ENCODE measurements at regions not wholly inside any gene's neighbourhood (a gene's known extent, or its start where the extent isn't known, plus 50 kb on each side); places are given as distances from the start of the nearest gene placed in this dataset.

DNA sequence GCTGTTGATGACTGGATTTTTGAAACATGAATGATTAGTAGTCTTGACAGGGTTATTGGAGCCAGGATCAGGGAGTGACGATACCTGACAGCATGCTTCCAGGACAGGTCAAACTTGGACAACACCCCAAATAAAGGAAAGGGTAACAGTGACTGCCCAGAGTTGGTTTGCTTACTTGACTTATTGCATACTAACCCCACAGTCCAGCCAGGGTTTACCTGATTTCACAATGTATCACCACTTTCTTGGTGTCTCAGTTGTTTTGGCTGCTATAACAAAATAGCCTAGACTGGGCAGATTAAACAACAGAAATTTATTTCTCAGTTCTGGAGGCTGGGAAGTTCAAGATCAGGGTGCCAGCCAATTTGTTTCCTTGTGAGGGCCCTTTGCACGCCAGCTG is 301.0 kb upstream of the VLDLR start:
- Mint-ChIP-seq H3K9me3 (peaks cover under 1% of the 10 kb centered on the region), H3K27ac (no peak overlapping the region), H3K4me3 (no peak overlapping the region), H3K36me3 (no peaks in the 10 kb centered on the region), H3K4me1 (no peaks in the 10 kb centered on the region)
- DNase-seq (ENCODE audit: low spot score in 2 of 2) = no peak
- ATAC-seq = no peak

DNA sequence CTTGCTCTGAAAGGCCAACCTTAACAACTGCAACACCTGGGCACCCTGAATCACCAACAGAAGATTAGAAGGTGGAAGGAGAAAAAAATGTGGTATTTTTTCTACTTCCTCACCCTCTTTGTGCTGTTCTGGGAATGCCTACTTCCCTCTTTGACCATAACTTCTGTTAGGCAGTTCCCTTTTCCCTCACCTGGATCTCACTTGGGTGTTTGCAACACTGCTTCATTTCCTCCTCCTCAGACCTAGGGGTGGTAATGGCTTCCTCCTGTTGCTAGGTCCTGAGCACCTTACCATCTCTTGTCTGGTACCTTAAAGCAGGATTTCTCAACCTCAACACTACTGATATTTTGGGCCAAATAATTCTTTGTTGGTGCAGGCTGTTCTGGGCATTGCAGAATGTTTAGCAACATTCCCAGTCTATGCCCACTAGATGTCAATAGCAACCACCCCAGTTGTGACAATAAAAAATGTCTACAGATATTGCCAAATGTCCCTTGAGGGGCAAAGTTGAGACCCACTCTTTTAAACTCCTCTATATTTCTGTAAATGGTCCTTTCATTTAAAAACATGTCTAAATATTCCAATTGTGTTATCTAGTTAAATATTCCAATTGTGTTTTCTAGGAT is 300.0 kb upstream of the VLDLR start:
- Mint-ChIP-seq H3K27ac (no peak overlapping the region), H3K36me3 (no peaks in the 10 kb centered on the region), H3K4me1 (no peaks in the 10 kb centered on the region), H3K4me3 (no peak overlapping the region), H3K9me3 (no peaks in the 10 kb centered on the region)
- no peak for ATAC-seq
- no peak for DNase-seq (ENCODE audit: low spot score in 2 of 2)

DNA sequence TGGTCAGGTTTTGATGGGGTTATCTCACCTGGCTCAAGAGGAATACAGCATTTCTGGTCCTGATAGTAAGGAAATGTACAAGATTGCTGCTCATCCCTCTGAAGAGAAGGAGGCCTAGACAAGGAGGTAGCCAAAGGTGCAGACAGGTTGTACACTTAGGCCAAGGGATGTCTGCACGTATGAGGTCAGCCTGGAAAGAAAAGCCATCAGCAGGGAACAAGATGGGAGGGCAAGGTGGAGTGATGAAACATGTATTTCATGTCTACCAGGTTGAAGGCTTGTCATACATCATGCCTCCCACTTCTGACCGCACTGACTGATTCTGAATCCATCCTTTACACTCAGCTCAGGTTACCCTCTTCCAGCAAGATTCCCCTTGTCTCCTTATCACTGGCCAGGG is 296.8 kb upstream of the VLDLR start:
- Mint-ChIP-seq H3K4me3 (no peak overlapping the region), H3K36me3 (no peaks in the 10 kb centered on the region), H3K9me3 (no peaks in the 10 kb centered on the region), H3K4me1 (no peaks in the 10 kb centered on the region), H3K27ac (no peak overlapping the region)
- DNase-seq (ENCODE audit: low spot score in 2 of 2) (no peak), ATAC-seq (no peak)

DNA sequence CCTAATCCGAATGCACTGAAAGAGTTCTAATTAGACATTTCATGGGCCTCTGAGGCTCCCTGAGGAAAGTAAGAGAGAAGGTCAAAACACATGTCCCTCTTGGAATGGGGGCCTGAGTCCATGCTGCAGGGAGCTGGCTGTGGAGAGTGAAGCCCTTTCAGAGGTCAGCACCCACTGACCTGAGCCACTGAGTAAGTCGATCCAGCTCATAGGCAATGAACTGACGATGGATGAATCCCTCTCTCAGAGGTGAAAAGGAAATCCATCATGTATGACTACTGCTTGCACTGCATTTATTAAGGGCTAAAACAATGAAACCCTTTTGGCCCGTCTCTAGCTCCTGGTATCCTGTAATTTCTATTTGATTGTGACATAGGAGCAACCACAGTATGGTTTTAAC is 288.9 kb upstream of the VLDLR start:
- Mint-ChIP-seq H3K27ac (no peak overlapping the region), H3K36me3 (no peaks in the 10 kb centered on the region), H3K9me3 (no peaks in the 10 kb centered on the region), H3K4me1 (no peaks in the 10 kb centered on the region), H3K4me3 (no peak overlapping the region)
- no peak for DNase-seq (ENCODE audit: low spot score in 2 of 2)
- ATAC-seq = no peak

DNA sequence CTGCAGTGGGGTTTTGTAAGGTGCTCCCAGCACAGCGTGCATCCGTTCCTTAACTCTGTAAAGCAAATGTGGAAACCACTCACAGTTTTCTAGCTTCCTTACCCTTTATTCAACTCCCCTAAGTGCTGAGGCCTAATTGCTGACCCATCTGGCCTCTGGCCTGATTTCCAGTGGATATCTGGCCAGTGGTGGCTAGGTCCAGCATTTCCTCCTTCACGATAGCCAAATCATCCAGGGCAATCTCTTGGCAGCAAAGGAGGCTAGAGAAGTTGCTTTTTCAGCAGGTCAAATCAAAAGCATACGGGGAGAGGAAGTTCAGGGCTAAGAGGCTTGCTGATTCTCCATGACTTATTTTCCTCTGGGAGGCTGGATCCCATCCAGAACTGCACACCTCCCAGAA is 286.3 kb upstream of the VLDLR start:
- DNase-seq (ENCODE audit: low spot score in 2 of 2) (no peak), ATAC-seq (no peak)
- Mint-ChIP-seq H3K9me3 (no peaks in the 10 kb centered on the region), H3K36me3 (no peaks in the 10 kb centered on the region), H3K4me1 (no peaks in the 10 kb centered on the region), H3K4me3 (no peak overlapping the region), H3K27ac (no peak overlapping the region)

DNA sequence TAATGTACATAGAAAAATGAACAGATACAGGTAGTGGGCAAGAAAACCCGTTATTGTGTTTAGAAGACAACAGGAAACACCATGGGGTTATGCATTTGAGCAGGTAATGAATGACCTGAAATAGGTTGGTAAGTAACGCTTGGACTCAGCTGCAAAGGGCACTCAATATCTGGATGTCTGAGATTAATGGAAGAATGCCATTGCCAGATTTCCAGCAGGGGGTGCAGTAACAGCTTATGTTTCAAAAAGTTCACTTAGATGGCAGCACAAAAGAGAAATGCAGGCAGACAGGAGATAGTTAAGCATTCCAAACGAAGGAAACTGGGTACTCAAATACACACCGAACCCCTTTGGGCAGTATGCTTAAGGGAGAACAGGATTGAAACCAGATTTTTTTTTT is 285.5 kb upstream of the VLDLR start:
- H3K9me3 Mint-ChIP-seq = no peaks in the 10 kb centered on the region
- H3K27ac Mint-ChIP-seq = no peak overlapping the region
- H3K4me1 Mint-ChIP-seq = no peaks in the 10 kb centered on the region
- H3K4me3 Mint-ChIP-seq = no peak overlapping the region
- H3K36me3 Mint-ChIP-seq = no peaks in the 10 kb centered on the region
- DNase-seq (ENCODE audit: low spot score in 2 of 2) = no peak
- ATAC-seq = no peak

DNA sequence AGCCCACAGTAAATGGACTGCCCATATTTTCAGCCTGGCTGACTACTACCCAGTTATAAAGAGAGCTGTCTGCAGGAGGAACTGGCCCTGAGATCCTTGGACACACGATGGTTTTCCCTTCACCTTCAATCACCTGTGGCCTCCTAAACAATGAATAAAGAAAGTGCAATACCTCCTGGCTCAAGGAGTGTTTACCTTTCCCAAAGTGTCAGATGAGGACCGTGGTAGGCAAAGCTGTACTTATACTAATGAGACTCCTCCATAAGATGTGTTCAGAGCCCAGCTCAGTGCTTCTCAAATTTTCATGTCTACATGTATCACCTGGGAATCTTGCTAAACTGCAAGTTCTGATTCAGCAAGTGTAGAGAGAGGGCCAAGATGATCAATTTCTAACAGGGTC is 284.5 kb upstream of the VLDLR start:
- ATAC-seq (no peak), DNase-seq (ENCODE audit: low spot score in 2 of 2) (no peak)
- Mint-ChIP-seq H3K4me1 (no peaks in the 10 kb centered on the region), H3K27ac (no peak overlapping the region), H3K4me3 (no peak overlapping the region), H3K36me3 (no peaks in the 10 kb centered on the region), H3K9me3 (no peaks in the 10 kb centered on the region)

DNA sequence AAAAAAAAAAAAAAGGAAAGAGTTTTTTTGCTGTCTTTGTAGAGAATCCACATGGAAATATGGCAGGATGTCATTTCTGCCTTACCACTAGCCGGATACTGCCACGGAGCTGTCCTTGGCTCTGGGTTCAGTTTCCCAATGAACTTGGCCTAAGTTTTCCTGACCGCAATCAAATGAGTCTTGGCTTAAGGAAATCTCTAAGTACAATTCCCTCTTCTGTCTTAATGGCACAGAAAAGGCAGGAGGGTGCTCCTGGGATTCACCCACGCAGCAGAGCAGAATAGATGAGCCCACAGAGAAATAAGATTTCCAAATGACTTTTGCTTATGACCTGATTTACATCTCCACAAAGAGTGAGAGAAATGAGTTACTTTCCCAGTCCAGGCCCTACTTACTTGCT is 284.0 kb upstream of the VLDLR start:
- Mint-ChIP-seq H3K27ac (no peak overlapping the region), H3K9me3 (no peaks in the 10 kb centered on the region), H3K36me3 (no peaks in the 10 kb centered on the region), H3K4me3 (no peak overlapping the region), H3K4me1 (no peaks in the 10 kb centered on the region)
- ATAC-seq (no peak), DNase-seq (ENCODE audit: low spot score in 2 of 2) (no peak)

DNA sequence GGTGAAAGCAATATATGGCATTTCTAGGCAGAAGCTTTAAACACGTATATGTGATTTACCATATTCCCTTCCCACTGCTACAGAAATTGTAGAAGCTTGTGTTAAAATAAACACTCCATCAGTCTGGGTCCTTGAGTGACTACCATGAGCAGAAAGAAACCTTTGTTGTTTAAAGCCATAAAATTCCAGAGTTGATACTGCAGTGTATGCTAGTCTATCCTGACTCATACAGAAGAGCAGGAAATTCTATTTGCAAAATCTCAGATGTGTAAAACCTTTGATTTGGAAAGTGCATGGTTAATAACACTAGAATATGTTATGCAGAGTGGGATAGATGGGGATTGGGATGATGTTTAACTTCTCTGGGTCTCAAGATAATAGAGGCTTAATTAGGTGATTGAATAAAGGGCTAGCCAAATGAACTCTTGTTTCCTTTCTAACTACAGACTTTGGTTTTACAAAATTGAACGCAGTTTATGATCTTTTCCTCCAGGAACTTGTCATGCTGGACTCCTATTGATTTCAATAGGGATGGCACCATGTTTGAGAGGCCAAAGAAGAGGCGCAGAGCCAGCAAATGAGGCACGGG is 282.7 kb upstream of the VLDLR start:
- DNase-seq (ENCODE audit: low spot score in 2 of 2) = no peak
- ATAC-seq = no peak

DNA sequence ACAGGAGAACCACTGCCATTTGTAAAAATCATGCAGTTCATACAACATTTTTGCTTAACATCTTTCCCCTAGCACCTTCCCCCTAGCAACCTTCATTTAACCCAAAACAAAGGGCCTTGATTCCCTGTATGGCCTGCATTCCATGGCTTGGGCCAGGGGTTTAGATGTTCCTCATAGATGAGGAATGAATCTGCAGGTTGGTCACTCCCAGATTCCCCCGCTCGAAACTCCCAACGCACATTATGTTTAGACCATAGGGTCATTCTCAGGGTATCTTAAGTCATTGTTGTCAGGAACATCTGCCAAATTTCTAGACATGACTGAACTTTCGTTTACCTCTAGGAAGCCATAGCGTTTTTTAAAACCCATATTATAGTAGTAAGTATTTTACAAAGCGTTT is 282.2 kb upstream of the VLDLR start:
- DNase-seq (ENCODE audit: low spot score in 2 of 2) = no peak
- H3K4me1 Mint-ChIP-seq = no peaks in the 10 kb centered on the region
- ATAC-seq = no peak
- H3K9me3 Mint-ChIP-seq = no peaks in the 10 kb centered on the region
- no peaks in the 10 kb centered on the region for H3K36me3 Mint-ChIP-seq
- H3K4me3 Mint-ChIP-seq = no peak overlapping the region
- no peak overlapping the region for H3K27ac Mint-ChIP-seq

More for the DNA sequence above, 282.7 kb upstream of the VLDLR start:
- no peak overlapping the region for H3K27ac Mint-ChIP-seq
- no peaks in the 10 kb centered on the region for H3K36me3 Mint-ChIP-seq
- H3K4me1 Mint-ChIP-seq = no peaks in the 10 kb centered on the region
- no peak overlapping the region for H3K4me3 Mint-ChIP-seq
- no peaks in the 10 kb centered on the region for H3K9me3 Mint-ChIP-seq

DNA sequence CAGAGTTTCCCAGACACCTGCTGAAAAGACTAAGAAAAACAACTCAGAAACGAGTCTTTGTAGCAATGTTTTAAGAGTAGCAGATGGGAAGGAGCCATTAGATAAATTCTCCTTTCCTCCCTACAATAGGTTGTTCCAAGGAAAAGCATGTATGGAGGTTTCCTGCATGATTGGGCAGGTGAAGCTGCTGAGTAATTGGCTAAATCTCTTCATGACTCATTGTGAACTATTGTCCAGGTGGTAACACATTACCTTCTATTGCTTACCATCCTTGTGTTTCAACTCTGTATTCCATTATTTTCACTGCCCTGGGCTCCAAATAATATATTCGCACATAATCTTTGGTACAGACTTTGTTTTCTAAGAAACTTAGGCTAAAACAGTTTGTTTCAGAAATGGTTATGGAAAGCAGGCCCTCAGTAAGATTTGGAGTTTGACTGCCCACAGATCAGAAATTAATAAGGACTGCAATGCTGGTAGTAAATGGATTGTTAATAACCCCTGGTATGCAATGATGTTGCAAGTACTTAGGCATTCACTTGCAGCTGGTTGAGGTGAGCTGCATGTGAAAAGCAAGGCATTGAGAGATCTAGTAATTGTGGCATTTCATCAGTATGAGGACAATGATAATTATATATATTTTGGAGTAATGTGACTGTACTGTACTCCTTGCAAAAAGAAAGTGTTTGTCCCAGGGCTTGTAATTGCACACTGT is 281.4 kb upstream of the VLDLR start:
- H3K4me1 Mint-ChIP-seq = no peaks in the 10 kb centered on the region
- H3K4me3 Mint-ChIP-seq = no peak overlapping the region
- no peak for DNase-seq (ENCODE audit: low spot score in 2 of 2)
- H3K36me3 Mint-ChIP-seq = no peaks in the 10 kb centered on the region
- no peak overlapping the region for H3K27ac Mint-ChIP-seq
- H3K9me3 Mint-ChIP-seq = no peaks in the 10 kb centered on the region
- ATAC-seq = no peak

DNA sequence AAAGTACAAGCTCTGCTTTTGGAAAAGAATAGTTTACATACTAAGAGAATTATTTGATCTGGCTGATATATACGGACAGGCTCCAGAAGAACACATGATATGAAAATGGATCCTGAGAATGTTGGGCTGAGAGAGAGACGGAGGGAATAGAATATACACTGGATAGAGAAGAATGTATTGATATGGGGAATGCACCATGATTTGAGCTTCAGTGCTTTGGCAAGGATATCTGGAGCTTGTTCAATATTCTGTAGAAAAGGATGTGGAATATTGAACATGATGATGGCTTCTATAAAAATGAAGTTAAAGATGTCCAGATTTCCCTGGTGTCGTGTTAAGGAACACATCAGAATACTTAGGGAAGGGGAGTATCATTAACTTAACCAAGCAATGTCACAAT is 280.5 kb upstream of the VLDLR start:
- Mint-ChIP-seq H3K36me3 (no peaks in the 10 kb centered on the region), H3K4me1 (no peaks in the 10 kb centered on the region), H3K27ac (no peak overlapping the region), H3K9me3 (no peaks in the 10 kb centered on the region), H3K4me3 (no peak overlapping the region)
- ATAC-seq = no peak
- no peak for DNase-seq (ENCODE audit: low spot score in 2 of 2)

DNA sequence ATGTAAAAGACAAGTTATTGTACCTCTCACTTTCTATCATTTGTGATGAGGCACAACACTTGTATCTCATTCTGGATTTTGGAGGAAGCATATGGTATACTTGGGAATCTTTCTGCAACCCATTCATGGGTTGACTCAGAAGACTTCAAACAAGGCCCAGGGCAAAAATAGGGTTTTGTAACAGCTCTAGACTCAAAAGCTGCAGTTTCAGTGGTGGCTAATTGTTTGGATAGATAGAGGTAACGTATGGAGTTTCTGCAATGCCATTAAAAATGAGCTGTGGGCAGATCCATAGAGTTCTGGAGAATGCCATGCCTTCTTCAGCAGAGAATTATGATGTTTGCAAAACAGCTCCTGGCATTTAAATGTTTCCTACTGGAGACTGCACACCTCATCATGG is 279.6 kb upstream of the VLDLR start:
- no peaks in the 10 kb centered on the region for H3K36me3 Mint-ChIP-seq
- H3K4me1 Mint-ChIP-seq = no peaks in the 10 kb centered on the region
- ATAC-seq (no peak), DNase-seq (ENCODE audit: low spot score in 2 of 2) (no peak)
- H3K9me3 Mint-ChIP-seq = no peaks in the 10 kb centered on the region
- no peak overlapping the region for H3K4me3 Mint-ChIP-seq
- no peak overlapping the region for H3K27ac Mint-ChIP-seq

DNA sequence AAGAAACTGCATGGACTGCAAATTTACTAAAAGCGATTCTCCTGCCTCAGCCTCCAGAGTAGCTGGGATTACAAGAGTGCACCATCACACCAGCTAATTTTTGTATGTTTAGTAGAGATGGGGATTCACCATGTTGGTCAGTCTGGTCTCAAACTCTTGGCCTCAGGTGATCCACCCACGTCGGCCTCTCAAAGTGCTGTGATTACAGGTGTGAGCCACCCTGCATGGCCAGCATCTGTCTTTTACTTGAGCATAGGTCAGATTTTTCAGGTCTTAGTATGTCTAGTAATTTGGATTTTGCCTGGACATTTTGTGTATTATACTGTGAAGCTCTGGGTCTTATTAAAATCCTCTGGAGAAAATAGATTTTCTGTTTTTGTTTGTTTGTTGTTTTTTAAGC is 277.8 kb upstream of the VLDLR start:
- no peak overlapping the region for H3K27ac Mint-ChIP-seq
- H3K9me3 Mint-ChIP-seq = no peaks in the 10 kb centered on the region
- no peaks in the 10 kb centered on the region for H3K4me1 Mint-ChIP-seq
- ATAC-seq (no peak), DNase-seq (ENCODE audit: low spot score in 2 of 2) (no peak)
- H3K36me3 Mint-ChIP-seq = no peaks in the 10 kb centered on the region
- no peak overlapping the region for H3K4me3 Mint-ChIP-seq

DNA sequence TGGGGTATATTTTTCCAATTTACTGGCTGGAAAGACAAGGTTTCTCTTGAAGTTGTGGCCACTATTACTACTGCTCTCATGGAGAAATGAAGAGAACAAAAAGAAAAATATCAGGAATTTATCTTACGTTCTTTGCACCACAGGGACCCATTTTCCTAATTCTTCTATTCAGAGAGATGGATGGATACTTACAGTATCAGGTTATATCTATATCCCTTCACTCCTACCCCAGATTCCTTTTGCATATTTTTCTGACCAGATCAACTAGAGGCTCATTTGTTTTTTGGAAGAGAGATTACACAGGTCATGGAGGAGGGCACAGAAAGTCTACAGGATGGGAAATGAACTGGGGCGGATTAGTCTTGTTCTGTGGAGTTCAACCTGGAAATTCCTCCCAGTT is 277.2 kb upstream of the VLDLR start:
- Mint-ChIP-seq H3K4me1 (no peaks in the 10 kb centered on the region), H3K36me3 (no peaks in the 10 kb centered on the region), H3K4me3 (no peak overlapping the region), H3K27ac (no peak overlapping the region), H3K9me3 (no peaks in the 10 kb centered on the region)
- ATAC-seq = no peak
- DNase-seq (ENCODE audit: low spot score in 2 of 2) = no peak

DNA sequence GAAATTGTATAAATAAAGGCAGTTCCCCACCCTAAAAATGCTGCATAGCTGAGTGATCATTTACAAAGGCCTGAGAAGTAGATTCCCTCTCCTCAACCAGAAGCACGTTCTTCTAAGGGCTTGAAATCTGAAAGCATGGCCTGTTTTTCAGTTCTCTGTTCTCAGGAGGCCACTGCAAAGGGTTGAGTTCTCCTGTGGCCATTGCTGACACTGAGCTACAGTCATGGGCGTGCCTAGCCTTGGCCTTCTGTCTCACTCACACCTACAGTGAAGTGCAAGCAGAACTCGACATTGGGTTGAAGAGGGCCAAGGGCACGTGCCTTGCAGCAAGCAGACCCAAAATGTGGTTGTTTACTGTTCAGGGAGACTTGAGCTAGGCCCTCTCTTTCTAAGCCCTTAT is 276.6 kb upstream of the VLDLR start:
- Mint-ChIP-seq H3K4me3 (no peak overlapping the region), H3K4me1 (no peaks in the 10 kb centered on the region)
- no peak for DNase-seq (ENCODE audit: low spot score in 2 of 2)

More for the DNA sequence above, 276.6 kb upstream of the VLDLR start:
- Mint-ChIP-seq H3K27ac (no peak overlapping the region), H3K36me3 (no peaks in the 10 kb centered on the region), H3K9me3 (no peaks in the 10 kb centered on the region)
- no peak for ATAC-seq
